Right lobe of liver (tissue), 4 donors: ENCODE measurements at regions not wholly inside any gene's neighbourhood (a gene's known extent, or its start where the extent isn't known, plus 50 kb on each side); places are given as distances from the start of the nearest gene placed in this dataset.

Experiments used
- CTCF ChIP-seq, 4 donors: fragments of 200-600 bp in 3 of 4; fragments of 450-650 bp in 1 of 4; IDR thresholded peaks; one replicate each; pipeline versions ENCODE4 v1.5.1 to v1.8.0; 2016 to 2022; ENCODE audit warnings: antibody characterized with exemption in 4 of 4, mild to moderate bottlenecking in 2 of 4
- POLR2A ChIP-seq: fragments of 450-650 bp; IDR thresholded peaks from one replicate; pipeline ENCODE4 v1.6.1; 2017; ENCODE audit warnings: antibody characterized with exemption, mild to moderate bottlenecking
- donor health status: DM: no; HTN: no; CAD: no.
- donor health status: DM: no; HTN: no; CAD: no.
- donor health status: DM: no; HTN: yes; CAD: no.

DNA sequence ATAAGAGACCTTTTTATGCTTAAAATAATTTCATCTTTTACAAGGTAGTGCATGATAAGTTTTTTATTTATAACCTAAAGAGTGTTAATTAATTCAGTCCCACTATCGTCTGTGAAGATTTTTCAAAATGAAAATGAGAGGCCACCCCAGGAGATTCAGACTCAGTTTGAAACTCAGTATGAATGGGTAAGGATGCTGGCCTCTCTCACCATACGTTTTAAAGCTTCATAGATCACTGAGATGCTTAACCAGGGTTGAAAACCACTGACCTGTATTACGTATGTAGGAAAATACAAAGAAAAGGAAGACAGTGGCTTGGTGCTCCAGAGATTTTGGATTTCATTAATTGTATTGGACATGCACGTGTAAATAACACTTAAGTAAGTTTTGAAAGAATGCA lies 278.7 kb downstream of the FSIP2 start:
- no peak for TF ChIP-seq CTCF (IDR thresholded peaks at IDR 0.05)
- no peak for TF ChIP-seq POLR2A
